ENCODE measurements at regions not wholly inside any gene's neighbourhood (a gene's known extent, or its start where the extent isn't known, plus 50 kb on each side); places are given as distances from the start of the nearest gene placed in this dataset.
A peak's percentile ranks its signal among the peaks of the same experiment; 100 is the strongest.

GRCh38 chr20:33940666-33941065, 53.0 kb upstream of the RALY start:
- no peak for TF ChIP-seq CTCF (IDR thresholded peaks at IDR 0.05; ENCODE audit: insufficient read depth, low read depth, low read length, missing control alignments)
- peak; percentile 31 for DNase-seq (ENCODE audit: low read depth)
- H3K4me3 ChIP-seq (ENCODE audit: low read depth, low read length): no peak overlapping the region
